Mucosa of descending colon (tissue), 3 donors: ENCODE measurements at regions not wholly inside any gene's neighbourhood (a gene's known extent, or its start where the extent isn't known, plus 50 kb on each side); places are given as distances from the start of the nearest gene placed in this dataset.

Experiments used
- ATAC-seq: fragments of 200-7000 bp; cut with Tn5 transposase; one replicate; pipeline ENCODE4 v1.9.1; 2020; ENCODE audit warnings: mild to moderate bottlenecking, moderate library complexity
- DNase-seq, 3 donors: peaks; one replicate each; pipeline ENCODE4 v3.0.0-alpha.2; 2020
- H3K36me3 ChIP-seq: fragments of 200-600 bp; one replicate; pipeline ENCODE4 v1.8.0; 2021; ENCODE audit warnings: low read depth, mild to moderate bottlenecking
- H3K4me1 ChIP-seq: fragments of 200-600 bp; one replicate; pipeline ENCODE4 v1.8.0; 2021; ENCODE audit warnings: low read depth, mild to moderate bottlenecking
- H3K4me3 ChIP-seq: fragments of 200-600 bp; one replicate; pipeline ENCODE4 v1.8.0; 2021; ENCODE audit warnings: mild to moderate bottlenecking
- H3K9me3 ChIP-seq: fragments of 200-600 bp; one replicate; pipeline ENCODE4 v1.8.0; 2021; ENCODE audit warnings: mild to moderate bottlenecking
- CTCF ChIP-seq: fragments of 200-600 bp; IDR thresholded peaks from one replicate; pipeline ENCODE4 v1.8.0; 2022; ENCODE audit warnings: antibody characterized with exemption, mild to moderate bottlenecking
- intact Hi-C, 2 donors: fragments of 100-400 bp; cut with DNase I in 1 of 2; cut with micrococcal nuclease in 1 of 2; formaldehyde crosslinking; loops; one replicate each; pipeline versions ENCODE4 v1.11.0 to v1.11.1; 2022; cut with DNase I, micrococcal nuclease
- donor health status: DM: no; HTN: no; CAD: no; lungs with moderate emphysema.
- donor health status: DM: no; HTN: no; CAD: no.
- donor health status: DM: no; HTN: yes; CAD: no.

GRCh38 chr3:151935446-151935845, 62.0 kb downstream of the SUCNR1 start:
- intact Hi-C loops, result no loop called here
- TF ChIP-seq CTCF, result no peak
- H3K4me3 ChIP-seq, result no peak overlapping the region
- no peak for ATAC-seq
- no peak for DNase-seq
- H3K36me3 ChIP-seq, result no peaks in the 10 kb centered on the region
- no peaks in the 10 kb centered on the region for H3K4me1 ChIP-seq
- no peaks in the 10 kb centered on the region for H3K9me3 ChIP-seq

GRCh38 chr3:151940481-151940880, 67.0 kb downstream of the SUCNR1 start:
- no peak for ATAC-seq
- intact Hi-C loops, result no loop called here
- Histone ChIP-seq H3K9me3 (no peaks in the 10 kb centered on the region), H3K4me1 (no peaks in the 10 kb centered on the region), H3K36me3 (no peaks in the 10 kb centered on the region), H3K4me3 (no peak overlapping the region)
- TF ChIP-seq CTCF, result no peak
- no peak for DNase-seq

GRCh38 chr3:151943539-151943938, 70.1 kb downstream of the SUCNR1 start:
- ATAC-seq (no peak), DNase-seq (no peak)
- Histone ChIP-seq H3K36me3 (no peaks in the 10 kb centered on the region), H3K9me3 (no peaks in the 10 kb centered on the region), H3K4me3 (no peak overlapping the region), H3K4me1 (no peaks in the 10 kb centered on the region)
- no peak for TF ChIP-seq CTCF
- intact Hi-C loops, result no loop called here

GRCh38 chr3:151944356-151944755, 70.9 kb downstream of the SUCNR1 start:
- intact Hi-C loops, result no loop called here
- ATAC-seq (no peak), DNase-seq (no peak)
- H3K9me3 ChIP-seq, result no peaks in the 10 kb centered on the region
- no peak overlapping the region for H3K4me3 ChIP-seq
- H3K36me3 ChIP-seq, result no peaks in the 10 kb centered on the region
- no peaks in the 10 kb centered on the region for H3K4me1 ChIP-seq
- TF ChIP-seq CTCF, result no peak

- DNase-seq, result no peak
- no peak for TF ChIP-seq CTCF
- Histone ChIP-seq H3K36me3 (no peaks in the 10 kb centered on the region), H3K4me1 (no peaks in the 10 kb centered on the region), H3K4me3 (no peak overlapping the region), H3K9me3 (no peaks in the 10 kb centered on the region)
- ATAC-seq, result no peak
- intact Hi-C loops, result no loop called here
Measured at GRCh38 chr3:151946606-151947005, 73.2 kb downstream of the SUCNR1 start.

GRCh38 chr3:151949706-151950105, 76.3 kb downstream of the SUCNR1 start:
- no peaks in the 10 kb centered on the region for H3K36me3 ChIP-seq
- intact Hi-C loops, result no loop called here
- H3K9me3 ChIP-seq, result no peaks in the 10 kb centered on the region
- DNase-seq, result no peak
- no peak overlapping the region for H3K4me3 ChIP-seq
- no peak for ATAC-seq
- H3K4me1 ChIP-seq, result no peaks in the 10 kb centered on the region
- no peak for TF ChIP-seq CTCF
